DMS114 treated with DMSO at 0.1 percent for 48 hours (cell line): ENCODE measurements at regions not wholly inside any gene's neighbourhood (a gene's known extent, or its start where the extent isn't known, plus 50 kb on each side); places are given as distances from the start of the nearest gene placed in this dataset.
"Not testable (repeated sequence)": the region's sequence is repeated elsewhere in the genome, so short reads cannot be mapped to it uniquely, and the experiment has no call there.

Experiments
- DNase-seq: peaks from one replicate; lab custom pipeline; 2025; ENCODE audit not compliant: unreplicated experiment; lab: John Stamatoyannopoulos, UW

DNA sequence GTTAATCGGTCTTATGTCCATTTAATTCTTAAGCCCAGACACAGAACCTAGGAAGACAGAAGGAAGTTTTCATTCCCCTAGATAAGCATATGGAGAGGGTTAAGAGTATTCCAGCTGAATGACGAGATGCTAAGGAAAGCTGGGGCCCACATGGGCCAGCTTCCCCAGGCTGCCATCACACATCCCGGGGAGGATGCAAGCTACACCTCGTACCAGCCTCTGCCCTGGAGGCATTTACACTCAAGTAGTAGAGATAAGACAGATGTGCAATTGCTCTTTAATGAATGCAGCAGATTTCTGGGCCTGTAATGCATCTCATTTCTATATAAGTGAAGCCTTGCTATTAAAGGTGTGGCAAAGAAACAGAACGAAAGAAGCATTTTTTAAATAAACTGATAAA is 144.5 kb downstream of the MEX3B start:
- no peak for DNase-seq

DNA sequence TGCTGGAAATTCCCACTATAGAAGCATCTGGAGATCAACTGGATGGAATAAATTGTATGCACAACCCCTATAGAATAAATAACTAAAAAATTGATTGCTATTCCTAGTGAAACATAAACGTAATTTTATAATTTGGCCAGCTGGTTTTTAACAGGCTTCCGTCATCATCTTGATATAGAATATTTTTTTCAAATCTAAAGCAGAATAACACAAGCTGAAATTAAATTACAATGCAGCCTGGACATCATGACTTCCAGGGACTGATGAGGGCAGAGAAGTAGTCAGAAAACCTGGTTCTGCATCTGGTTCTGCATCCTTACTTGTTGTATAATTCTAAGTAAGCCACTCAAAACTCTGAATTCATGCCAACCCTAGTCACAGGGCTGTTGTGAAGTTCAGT is 146.1 kb downstream of the MEX3B start:
- no peak for DNase-seq

DNA sequence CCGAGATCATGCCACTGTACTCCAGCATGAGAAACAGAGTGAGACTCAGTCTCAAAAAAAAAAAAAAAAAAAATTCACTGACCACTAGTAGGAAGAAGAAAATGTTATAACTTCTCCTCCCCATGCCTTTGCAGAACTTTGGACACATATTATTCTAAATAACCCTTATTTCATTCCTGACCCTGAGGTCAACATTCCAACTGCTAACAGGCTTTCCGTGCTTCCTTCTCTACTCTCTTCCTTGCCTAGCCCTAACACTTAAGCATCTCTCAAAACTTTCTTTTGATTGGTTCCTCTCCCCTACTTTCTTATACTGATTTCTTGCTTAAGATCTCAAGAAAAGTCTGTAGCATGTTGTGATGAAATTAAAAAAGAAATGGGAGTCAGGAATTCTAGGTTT is 146.8 kb downstream of the MEX3B start:
- DNase-seq = no peak

DNA sequence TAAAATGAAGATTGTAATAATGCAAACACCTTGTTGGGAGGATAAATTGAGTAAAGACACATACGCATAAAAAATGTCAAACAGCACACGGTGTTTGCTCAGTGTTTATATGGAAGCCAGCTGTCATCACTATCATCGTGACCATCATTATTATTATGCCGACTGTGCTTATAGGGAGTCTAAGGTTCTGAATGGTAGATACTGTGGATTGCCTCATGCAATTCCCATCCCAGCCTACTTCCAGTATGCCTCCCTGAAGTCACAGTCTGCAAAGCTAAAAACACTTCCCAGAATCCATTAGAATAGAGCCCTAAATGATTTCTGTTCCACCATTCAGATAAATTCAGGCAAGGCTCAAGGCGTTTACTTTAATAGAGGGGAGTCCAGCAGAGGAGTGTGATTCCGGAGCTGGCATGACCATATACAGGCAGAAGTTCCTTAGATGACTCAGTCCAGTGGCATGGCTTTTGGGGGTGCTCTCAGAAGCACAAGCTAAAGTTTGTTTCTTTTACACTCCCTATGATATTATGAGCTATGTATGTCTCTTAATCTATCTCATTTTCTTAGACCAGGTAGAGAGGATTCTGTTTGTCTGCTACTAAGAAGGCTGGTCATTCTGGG is 148.7 kb downstream of the MEX3B start:
- no peak for DNase-seq

DNA sequence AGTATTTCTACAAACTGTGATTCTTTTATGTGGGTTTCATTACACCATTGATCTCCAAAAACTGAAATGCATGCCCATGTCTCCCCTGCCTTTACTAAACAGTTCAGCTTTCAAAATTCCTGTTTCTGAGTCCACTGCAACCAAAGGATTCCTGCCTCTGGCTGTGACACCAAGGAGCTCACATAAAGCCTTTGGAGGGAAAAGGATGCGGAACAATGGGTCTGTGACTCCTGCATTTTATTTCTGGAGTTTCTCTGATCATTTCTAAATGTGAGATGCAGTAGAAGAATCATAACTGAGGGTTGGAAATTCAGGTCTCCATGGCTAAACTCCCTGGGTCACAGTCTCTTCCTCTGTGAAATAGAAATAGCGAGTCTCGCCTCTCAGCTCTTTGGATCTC is 149.5 kb downstream of the MEX3B start:
- DNase-seq = no peak

DNA sequence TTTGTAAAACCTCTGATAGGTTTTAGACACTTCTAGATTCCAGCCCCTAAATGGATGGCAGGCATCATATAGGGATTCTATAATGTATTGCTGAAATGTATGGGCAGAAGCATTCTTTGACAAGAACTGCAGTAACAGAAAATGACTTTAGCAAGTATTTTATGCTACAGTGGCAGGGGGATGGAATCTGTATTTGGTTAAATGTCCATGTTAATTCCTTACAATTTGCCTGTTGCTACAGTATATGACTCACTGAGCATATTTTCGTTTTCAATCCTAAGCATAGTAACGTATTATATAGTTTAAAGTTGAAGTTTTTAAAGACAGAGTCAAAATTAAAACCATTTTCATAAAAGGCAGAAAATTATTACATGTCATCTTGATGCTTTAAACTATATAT is 150.1 kb downstream of the MEX3B start:
- DNase-seq = no peak

DNA sequence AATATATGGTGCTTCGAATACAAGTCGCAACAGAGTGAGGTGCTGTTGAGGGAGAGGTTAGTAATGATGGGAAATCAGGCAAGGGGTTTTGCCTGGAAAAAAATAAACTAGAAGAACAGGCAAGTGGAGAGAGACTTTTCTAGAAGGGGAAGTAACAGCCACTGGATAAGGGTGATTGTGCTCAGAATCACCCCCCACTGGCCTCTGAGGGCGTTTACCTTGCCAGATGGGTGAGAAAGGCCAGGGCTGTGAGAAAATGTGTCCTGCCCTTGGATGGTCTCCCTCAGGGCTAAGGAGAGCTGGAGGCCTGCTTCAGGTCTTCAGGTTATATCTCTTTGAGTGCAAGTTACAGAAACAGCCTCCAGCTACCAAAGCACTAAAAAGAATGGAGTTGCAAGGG is 151.8 kb downstream of the MEX3B start:
- no peak for DNase-seq

DNA sequence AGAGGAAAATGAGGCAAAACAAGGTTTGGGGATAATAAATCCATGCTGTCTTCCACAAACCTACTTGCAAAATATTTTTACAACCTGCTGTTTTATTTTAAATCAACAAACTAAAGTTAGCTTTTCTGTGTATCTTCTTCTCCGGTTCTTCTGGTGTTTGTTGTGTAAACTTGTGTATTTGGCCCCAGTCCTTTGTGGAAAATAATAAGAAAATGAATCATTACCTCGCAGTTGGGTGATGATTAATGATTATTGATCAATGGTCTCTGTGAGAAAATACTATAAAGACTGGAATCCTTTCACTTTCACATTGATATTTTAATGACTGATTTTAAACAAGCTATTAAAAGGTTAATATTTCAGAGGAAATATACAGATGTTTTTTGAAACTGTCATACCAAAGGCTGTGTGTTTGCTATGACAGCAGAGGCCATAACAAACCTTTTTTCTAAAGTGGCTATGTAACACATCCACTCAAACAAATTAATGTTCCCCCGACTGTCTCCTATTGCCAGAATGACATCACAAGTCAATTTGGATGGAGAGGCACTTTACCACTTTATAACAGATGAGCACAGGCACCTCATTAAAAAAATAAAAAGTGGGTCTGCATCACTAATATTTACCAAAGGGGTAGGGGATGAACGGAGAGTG is 152.5 kb downstream of the MEX3B start:
- no peak for DNase-seq

DNA sequence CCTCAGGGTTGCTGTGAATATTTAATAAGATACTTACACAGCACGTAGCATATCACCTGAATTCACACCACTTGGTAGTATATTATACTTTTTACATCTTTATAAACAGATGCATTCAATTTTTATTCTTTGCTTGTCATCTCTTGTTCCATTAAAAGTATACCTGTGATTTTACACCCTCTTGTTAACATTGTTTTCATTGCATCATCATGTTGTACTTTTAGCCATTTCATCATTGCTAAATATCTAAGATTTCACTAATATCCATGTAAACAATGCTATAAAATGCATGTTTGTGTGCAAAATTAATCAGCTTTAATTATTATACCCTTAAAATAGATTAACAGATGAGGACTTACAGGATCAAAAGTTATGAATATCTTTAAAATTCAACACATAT is 155.3 kb downstream of the MEX3B start:
- no peak for DNase-seq

DNA sequence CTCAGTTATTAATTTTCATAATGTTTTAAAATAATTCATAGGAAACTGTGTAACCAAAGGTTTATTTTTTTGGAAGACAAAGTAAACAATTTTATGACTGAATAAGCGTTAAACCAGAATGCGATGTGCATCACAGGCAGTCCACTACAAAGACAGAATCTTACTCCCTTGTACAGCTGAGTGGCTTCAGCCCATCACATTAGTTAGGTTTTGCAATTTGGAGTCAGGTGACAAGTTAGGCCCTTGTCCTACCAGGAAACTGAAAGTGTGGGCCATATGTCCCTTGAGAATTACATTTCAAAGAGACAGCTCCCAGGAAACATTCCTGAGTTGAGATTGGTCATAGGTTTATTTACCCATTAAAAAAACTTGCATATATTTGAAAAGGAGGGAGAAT is 156.3 kb downstream of the MEX3B start:
- no peak for DNase-seq

DNA sequence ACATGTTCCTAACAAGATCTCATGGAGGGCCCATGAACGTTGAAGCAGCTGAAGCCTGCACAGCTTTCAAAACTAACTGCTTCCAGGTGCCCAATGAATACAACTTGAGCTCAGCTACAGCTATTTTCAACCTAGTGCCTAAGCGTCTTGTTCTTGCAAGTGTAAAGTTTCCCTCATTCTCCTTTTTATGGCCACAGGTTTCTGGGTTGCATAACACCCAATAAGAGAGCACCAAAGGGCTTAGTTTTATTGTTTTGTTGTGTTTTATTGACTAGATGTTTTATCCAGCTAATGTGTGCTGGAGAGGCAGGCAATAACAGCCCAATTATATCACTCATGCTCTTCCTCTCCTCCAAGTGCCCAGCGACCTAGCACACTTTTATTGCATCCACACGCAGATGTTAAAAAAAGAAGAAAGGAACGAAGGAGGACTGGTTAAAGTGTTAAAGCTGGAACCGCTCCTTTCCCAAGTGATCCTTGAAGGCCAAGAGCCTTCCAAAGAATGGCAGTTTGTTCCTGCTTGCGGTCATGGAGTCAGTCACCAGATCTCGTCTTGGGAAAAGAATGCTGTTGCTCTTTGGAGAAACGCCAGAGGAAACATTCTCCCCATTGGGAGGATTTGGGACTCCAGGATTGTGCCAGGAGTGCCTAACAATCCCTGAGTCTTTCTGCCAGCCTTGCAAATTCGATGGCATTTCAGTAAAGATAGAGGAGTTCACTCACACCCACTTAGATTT is 156.9 kb downstream of the MEX3B start:
- no peak for DNase-seq

DNA sequence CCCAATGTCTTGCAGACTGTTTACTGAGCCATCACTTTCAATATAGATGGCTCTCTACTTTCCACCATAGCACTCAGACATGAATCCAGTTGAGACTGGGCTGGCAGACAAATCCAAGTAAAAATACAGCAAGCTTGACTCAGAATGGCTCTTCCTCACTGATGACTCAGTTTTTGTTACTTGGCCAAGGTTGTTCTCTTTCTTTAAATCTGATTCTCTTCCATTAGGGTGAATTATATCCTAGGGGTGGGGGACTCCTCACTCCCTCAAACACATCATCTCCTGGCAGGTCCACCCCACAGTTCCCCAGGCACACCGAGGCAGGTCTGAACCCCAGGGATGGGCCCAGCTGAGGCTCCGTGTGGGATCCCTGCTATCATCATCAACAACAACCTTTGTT is 157.9 kb downstream of the MEX3B start:
- no peak for DNase-seq

DNA sequence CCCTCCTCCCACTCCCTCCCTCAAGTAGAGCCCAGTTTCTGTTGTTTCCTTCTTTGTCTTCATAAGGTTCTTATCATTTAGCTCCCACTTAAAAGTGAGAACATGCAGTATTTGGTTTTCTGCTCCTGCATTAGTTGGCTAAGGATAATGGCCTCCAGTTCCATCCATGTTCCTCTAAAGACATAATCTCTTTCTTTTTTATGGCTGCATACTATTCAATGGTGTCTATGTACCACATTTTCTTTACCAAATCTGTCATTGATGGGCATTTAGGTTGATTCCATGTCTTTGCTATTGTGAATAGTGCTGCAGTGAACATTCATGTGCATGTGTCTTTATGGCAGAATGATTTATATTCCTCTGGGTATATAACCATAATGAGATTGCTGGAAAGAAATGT is 158.6 kb downstream of the MEX3B start:
- not testable (repeated sequence) for DNase-seq

DNA sequence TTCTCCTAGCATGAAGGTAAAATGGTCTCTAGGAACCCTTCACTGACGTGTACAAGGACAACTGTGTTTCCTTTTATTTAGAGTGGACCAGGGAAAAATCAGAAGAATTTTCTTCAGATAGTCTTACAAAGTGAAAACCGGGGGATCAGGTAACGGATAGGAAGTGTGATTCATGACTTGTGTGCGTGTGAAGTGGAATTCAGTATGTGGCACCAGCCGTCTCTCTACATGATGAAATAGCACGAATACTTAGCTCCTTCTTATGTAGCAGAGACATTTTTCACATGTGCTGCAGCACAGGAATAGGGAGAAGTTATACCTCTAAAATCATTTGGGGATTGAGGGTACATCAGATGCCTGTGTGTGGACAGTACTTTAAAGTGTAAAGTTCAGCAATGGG is 159.2 kb downstream of the MEX3B start:
- DNase-seq = no peak

DNA sequence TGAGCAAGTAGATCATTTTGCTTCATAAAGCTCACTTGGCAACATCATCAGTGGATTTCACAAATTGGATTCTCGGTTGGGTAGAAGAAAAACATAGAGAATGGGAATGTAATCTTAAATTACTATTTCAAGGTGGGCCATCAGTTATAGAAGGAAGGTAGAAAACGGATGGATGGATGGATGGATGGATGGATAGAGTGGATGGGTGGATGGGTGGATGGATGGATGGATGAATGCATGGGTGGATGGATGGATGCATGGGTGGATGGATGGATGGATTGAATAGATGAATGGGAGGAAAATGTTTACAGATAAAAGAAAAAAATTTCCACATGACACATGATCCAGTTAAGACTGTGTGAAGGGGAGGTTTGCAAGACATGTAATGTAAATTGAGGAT is 159.7 kb downstream of the MEX3B start:
- DNase-seq = no peak

DNA sequence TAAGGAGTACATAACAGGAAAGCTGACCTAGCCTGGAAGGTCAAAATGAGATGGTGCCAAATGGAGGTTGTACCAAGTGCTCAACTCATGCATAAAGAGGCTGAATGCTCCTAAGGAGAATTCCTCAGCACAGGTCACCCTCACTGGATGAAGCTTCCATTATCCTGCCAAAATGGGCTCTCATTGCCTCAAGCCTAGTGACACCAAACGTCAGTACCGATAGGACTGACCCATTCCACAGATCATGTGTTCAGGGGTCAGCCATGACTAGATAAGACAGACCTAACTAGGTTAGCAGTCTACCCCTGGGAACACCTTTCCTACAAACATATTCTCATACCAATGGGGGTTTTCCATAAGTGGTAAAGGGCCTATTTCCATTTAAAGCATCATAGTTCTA is 160.7 kb downstream of the MEX3B start:
- DNase-seq = no peak

DNA sequence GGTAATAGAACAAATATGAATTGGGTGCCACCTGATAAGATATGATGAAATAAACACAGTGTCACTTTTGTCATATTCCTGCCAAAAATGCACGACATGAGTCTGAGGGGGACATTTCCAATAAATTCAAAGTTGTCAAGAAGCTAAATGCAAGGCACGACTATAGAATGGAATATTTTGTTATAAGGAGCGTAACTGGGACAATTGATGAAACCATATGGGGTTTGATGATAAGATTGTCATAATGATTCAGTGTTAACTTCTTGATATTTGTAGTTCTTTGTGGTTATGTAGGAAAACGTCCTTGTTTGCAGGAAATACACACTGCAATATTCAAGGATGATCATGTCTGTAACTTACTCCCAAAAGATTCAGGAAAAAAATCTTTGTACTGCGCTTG is 163.3 kb downstream of the MEX3B start:
- no peak for DNase-seq

DNA sequence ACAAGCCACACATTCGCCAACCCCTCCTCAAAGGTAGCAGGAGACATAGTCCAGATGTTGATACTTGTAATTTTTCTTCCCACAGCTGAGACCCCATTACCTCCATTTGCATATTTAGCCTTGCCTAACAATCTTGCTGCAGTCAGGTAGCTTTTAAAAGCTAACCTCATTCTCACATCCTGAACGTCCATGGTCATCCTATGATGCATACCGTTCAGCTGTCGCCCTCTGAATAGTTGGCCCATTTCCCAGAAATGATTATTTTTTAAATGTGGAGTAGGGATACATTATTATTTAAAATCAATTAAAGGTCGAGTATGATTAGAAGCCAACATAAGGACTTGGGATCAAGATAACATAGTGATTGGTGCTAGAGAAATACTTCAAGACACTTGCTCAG is 165.0 kb downstream of the MEX3B start:
- no peak for DNase-seq

DNA sequence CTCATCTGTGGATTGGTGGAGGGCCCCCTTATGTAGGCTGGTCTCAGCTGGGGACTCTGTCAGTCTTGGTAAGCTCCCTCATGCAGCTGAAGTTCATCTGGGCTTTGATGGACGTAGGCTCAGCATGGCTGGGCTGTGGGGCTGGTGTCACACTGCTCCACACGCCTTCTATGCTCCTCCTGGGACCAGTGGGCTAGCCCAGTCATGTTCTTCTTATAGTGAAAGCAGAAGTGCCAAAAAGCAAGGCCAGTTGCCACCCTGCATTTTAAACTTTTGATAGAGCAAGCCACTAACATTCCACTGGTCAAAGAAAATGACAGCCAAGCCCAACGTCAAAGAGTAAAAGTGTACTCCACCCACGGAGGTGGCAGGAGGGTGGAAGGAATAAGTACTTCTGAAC is 165.5 kb downstream of the MEX3B start:
- no peak for DNase-seq

DNA sequence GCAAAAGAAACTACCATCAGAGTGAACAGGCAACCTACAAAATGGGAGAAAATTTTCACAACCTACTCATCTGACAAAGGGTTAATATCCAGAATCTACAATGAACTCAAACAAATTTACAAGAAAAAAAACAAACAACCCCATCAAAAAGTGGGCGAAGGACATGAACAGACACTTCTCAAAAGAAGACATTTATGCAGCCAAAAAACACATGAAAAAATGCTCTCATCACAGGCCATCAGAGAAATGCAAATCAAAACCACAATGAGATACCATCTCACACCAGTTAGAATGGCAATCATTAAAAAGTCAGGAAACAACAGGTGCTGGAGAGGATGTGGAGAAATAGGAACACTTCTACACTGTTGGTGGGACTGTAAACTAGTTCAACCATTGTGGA is 170.1 kb downstream of the MEX3B start:
- not testable (repeated sequence) for DNase-seq

DNA sequence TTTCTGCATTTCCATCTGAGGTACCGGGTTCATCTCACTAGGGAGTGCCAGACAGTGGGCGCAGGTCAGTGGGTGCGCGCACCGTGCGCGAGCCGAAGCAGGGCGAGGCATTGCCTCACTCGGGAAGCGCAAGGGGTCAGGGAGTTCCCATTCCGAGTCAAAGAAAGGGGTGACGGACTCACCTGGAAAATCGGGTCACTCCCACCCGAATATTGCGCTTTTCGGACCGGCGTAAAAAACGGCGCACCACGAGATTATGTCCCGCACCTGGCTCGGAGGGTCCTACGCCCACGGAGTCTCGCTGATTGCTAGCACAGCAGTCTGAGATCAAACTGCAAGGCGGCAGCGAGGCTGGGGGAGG is 175.1 kb downstream of the MEX3B start:
- DNase-seq = not testable (repeated sequence)

DNA sequence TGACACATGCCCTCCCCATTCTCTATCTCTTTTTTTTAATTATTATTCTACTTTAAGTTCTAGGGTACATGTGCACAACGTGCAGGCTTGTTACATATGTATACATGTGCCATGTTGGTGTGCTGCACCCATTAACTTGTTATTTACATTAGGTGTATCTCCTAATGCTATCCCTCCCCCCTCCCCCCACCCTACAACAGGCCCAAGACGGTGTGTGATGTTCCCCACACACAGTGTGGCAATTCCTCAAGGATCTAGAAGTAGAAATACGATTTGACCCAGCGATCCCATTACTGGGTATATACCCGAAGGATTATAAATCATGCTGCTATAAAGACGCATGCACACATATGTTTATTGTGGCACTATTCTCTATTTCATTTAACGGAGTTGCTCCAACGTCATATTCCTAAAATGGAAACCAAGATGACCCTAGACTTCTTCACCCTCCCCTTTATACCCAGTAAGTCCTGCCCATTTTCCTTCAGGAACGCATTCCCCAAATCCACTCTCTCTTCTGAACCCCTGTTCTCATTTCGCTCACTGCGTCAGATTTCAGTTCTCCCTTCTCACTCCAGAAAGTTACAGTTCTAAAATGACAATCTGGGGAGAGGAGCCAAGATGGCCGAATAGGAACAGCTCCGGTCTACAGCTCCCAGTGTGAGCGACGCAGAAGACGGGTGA is 175.6 kb downstream of the MEX3B start:
- not testable (repeated sequence) for DNase-seq
